DND-41 (cell line): ENCODE measurements at regions not wholly inside any gene's neighbourhood (a gene's known extent, or its start where the extent isn't known, plus 50 kb on each side); places are given as distances from the start of the nearest gene placed in this dataset.

Experiments
- ATAC-seq: fragments of 200-7000 bp; cut with Tn5 transposase; 3 replicates; pipeline ENCODE4 v1.9.1; 2021; ENCODE audit warnings: low read depth; ENCODE audit not compliant: insufficient read depth
- DNase-seq: peaks from one replicate; pipeline ENCODE4 v3.0.0-alpha.2; 2020
- H2AFZ ChIP-seq: 2 replicates; pipeline ENCODE4 v1.6.0; 2012; ENCODE audit warnings: low read depth, low read length
- H3K27ac ChIP-seq: 2 replicates; pipeline ENCODE4 v1.5.1; 2012; ENCODE audit warnings: low read length, inconsistent platforms
- H3K27me3 ChIP-seq: fragments of 200-600 bp; sonication (generic); 2 replicates; pipeline ENCODE4 v1.6.0; 2012; ENCODE audit warnings: low read length, mild to moderate bottlenecking, inconsistent platforms; ENCODE audit not compliant: insufficient read depth, poor library complexity
- H3K36me3 ChIP-seq: 2 replicates; pipeline ENCODE4 v1.5.1; 2012; ENCODE audit warnings: low read length, inconsistent platforms; ENCODE audit not compliant: insufficient read depth
- H3K4me1 ChIP-seq: 2 replicates; pipeline ENCODE4 v1.5.1; 2012; ENCODE audit warnings: mild to moderate bottlenecking, low read length; ENCODE audit not compliant: insufficient read depth
- H3K4me2 ChIP-seq: 2 replicates; pipeline ENCODE4 v1.6.0; 2012; ENCODE audit warnings: mild to moderate bottlenecking, moderate library complexity, low read length, inconsistent platforms; ENCODE audit not compliant: insufficient read depth
- H3K4me3 ChIP-seq, 2 experiments: fragments of 200-600 bp in 1 of 2; shearing (Covaris generic) in 1 of 2; 2 replicates each; pipeline ENCODE4 v1.5.1; 2012 to 2016; ENCODE audit warnings: inconsistent platforms in 2 of 2, low read length in 2 of 2, mild to moderate bottlenecking in 2 of 2, low read depth in 1 of 2, moderate library complexity in 1 of 2
- H3K79me2 ChIP-seq: 2 replicates; pipeline ENCODE4 v1.6.0; 2012; ENCODE audit warnings: low read length, inconsistent platforms; ENCODE audit not compliant: insufficient read depth
- H3K9ac ChIP-seq: 2 replicates; pipeline ENCODE4 v1.6.0; 2012; ENCODE audit warnings: low read depth, mild to moderate bottlenecking, inconsistent platforms, low read length, moderate library complexity
- H3K9me3 ChIP-seq: 2 replicates; pipeline ENCODE4 v1.5.1; 2012; ENCODE audit warnings: low read length, moderate library complexity, mild to moderate bottlenecking, inconsistent platforms; ENCODE audit not compliant: insufficient read depth, severe bottlenecking
- H4K20me1 ChIP-seq: 2 replicates; pipeline ENCODE4 v1.6.0; 2012; ENCODE audit warnings: low read length; ENCODE audit not compliant: insufficient read depth
- EZH2 ChIP-seq: IDR thresholded peaks from 3 replicates; pipeline ENCODE4 v1.6.1; 2012; ENCODE audit warnings: borderline replicate concordance, low read depth, mild to moderate bottlenecking, moderate library complexity, low read length, inconsistent platforms; ENCODE audit not compliant: severe bottlenecking
- TF ChIP-seq, protein P1 (sequence below): IDR thresholded peaks from 2 replicates; pipeline ENCODE4 v1.5.1; 2012; ENCODE audit warnings: borderline replicate concordance, low read length, moderate library complexity, mild to moderate bottlenecking; ENCODE audit not compliant: poor library complexity, severe bottlenecking; ENCODE audit errors: extremely low read depth

DNA sequence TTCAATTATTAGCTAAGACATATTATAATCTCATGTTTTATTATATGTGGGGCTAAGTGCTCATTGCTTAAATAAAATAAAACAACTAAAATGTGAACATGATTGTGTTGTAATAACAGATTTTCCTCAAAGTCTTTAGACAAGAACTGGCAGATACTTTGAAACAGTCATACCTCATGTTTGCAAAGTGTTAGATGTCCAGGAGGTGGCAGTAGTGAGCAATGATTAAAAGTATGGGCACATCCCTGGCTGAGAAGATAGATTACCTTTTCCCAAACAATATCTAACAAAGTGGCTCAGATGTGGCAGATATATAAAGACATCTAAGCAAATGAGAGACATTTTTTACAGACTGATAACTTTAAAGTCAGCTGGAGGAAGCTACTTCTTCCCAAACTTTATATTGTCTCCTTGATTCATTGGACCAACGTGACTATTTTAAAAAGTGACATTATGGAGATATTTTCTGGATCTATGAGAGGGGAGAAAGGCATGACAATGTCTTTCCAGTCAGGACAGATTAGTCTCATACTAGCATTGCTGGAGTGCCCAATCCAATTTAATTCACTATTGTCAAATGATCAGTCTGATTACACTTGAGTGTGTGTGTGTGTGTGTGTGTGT is 269.8 kb downstream of the S1PR1 start:
- ATAC-seq: peak; percentile 94
- Histone ChIP-seq H3K9ac (no peak overlapping the region), H2AFZ (no peak overlapping the region), H4K20me1 (no peaks in the 10 kb centered on the region), H3K79me2 (no peaks in the 10 kb centered on the region), H3K9me3 (no peaks in the 10 kb centered on the region), H3K4me2 (no peak overlapping the region), H3K27ac (no peak overlapping the region), H3K27me3 (no peaks in the 10 kb centered on the region), H3K4me3 (no peak overlapping the region), H3K36me3 (no peaks in the 10 kb centered on the region), H3K4me1 (no peaks in the 10 kb centered on the region)
- DNase-seq: peak; percentile 63
- TF ChIP-seq, protein P1, sequence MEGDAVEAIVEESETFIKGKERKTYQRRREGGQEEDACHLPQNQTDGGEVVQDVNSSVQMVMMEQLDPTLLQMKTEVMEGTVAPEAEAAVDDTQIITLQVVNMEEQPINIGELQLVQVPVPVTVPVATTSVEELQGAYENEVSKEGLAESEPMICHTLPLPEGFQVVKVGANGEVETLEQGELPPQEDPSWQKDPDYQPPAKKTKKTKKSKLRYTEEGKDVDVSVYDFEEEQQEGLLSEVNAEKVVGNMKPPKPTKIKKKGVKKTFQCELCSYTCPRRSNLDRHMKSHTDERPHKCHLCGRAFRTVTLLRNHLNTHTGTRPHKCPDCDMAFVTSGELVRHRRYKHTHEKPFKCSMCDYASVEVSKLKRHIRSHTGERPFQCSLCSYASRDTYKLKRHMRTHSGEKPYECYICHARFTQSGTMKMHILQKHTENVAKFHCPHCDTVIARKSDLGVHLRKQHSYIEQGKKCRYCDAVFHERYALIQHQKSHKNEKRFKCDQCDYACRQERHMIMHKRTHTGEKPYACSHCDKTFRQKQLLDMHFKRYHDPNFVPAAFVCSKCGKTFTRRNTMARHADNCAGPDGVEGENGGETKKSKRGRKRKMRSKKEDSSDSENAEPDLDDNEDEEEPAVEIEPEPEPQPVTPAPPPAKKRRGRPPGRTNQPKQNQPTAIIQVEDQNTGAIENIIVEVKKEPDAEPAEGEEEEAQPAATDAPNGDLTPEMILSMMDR: peak; percentile 89
- no peak for TF ChIP-seq EZH2

DNA sequence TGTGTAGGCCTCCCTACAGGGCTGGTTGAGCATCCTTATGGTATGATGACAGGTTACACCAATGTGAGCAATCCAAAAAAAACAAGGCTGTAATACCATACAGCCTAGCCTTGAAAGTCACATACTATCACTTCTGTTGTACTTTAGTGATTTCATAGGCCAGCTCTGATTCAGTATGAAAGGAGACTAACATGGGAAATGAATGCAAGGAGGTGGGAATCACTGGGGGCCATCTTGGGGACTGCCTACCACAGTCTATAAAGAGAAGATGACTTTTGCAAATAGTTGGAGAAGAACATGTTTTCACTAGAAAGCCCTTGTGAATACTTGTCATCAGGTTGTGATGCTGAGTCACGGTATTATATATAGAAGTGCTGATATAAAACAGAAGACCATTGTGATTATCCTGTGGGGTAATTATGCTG is 270.7 kb downstream of the S1PR1 start:
- no peak overlapping the region; the same call in 1 of the 2 replicates for H2AFZ ChIP-seq
- no peaks in the 10 kb centered on the region for H3K27me3 ChIP-seq

DNA sequence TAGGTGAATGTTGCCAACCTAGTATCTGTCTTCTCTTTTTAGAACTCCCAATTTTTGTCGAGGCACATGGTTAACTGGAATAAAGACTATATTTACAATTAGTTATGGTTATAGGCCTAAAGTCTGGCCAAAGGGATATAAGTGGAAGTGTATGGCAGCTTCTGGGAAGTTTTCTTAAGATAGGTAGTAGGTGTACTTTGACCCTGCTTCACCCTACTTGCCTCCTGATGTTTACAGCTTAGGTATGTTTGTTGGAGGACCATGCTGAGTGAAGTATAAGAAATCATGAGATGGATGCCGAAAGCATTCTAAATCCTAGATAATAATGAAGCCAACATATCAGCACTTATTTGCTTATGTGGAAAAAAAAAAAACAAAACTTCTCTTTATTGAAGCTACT is 272.1 kb downstream of the S1PR1 start:
- Histone ChIP-seq H3K27me3 (no peaks in the 10 kb centered on the region), H3K4me3 (no peak overlapping the region), H3K9me3 (no peaks in the 10 kb centered on the region), H3K4me2 (no peak overlapping the region), H3K9ac (no peak overlapping the region), H2AFZ (no peak overlapping the region), H4K20me1 (no peaks in the 10 kb centered on the region), H3K79me2 (no peaks in the 10 kb centered on the region), H3K4me1 (no peaks in the 10 kb centered on the region), H3K27ac (no peak overlapping the region), H3K36me3 (no peaks in the 10 kb centered on the region)
- TF ChIP-seq, protein P1: no peak
- TF ChIP-seq EZH2: no peak
- ATAC-seq (no peak), DNase-seq (no peak)

More for the DNA sequence above, 270.7 kb downstream of the S1PR1 start:
- H3K4me2 ChIP-seq: no peak overlapping the region
- no peaks in the 10 kb centered on the region for H3K36me3 ChIP-seq
- H3K27ac ChIP-seq: no peak overlapping the region
- DNase-seq (no peak), ATAC-seq (no peak)
- no peak overlapping the region for H3K4me3 ChIP-seq
- no peaks in the 10 kb centered on the region for H3K9me3 ChIP-seq
- no peak overlapping the region for H3K9ac ChIP-seq
- H4K20me1 ChIP-seq: no peaks in the 10 kb centered on the region
- no peaks in the 10 kb centered on the region for H3K4me1 ChIP-seq
- H3K79me2 ChIP-seq: no peaks in the 10 kb centered on the region
- no peak for TF ChIP-seq EZH2
- TF ChIP-seq, protein P1: no peak

DNA sequence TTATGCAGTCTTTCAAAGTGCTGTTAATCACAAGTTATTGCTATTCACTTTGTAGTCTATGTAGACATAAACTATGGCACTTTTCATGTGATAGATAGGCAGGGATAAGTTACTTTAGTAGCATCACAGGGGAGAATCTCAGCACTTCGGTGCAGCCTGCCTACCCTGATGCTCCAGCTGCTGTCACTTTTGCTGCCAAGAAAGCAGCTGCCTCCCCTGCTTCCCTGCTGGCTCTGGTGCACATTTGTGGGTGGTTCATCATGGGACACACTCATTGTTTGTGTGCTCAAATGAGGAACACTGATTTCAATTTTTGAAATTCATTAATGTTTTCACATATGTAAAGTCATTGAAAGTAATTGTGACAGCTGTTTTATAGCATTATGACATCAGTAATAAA is 272.6 kb downstream of the S1PR1 start:
- no peak overlapping the region for H2AFZ ChIP-seq
- H3K4me1 ChIP-seq: no peaks in the 10 kb centered on the region
- H3K79me2 ChIP-seq: no peaks in the 10 kb centered on the region
- H4K20me1 ChIP-seq: no peaks in the 10 kb centered on the region
- H3K27me3 ChIP-seq: no peaks in the 10 kb centered on the region
- no peak overlapping the region for H3K9ac ChIP-seq
- ATAC-seq (no peak), DNase-seq (no peak)
- H3K36me3 ChIP-seq: no peaks in the 10 kb centered on the region
- no peak for TF ChIP-seq EZH2
- TF ChIP-seq, protein P1: no peak
- H3K27ac ChIP-seq: no peak overlapping the region
- no peak overlapping the region for H3K4me2 ChIP-seq
- no peak overlapping the region for H3K4me3 ChIP-seq
- H3K9me3 ChIP-seq: no peaks in the 10 kb centered on the region
